ENCODE measurements at regions not wholly inside any gene's neighbourhood (a gene's known extent, or its start where the extent isn't known, plus 50 kb on each side); places are given as distances from the start of the nearest gene placed in this dataset.
"Not testable (repeated sequence)": the region's sequence is repeated elsewhere in the genome, so short reads cannot be mapped to it uniquely, and the experiment has no call there.

DNA sequence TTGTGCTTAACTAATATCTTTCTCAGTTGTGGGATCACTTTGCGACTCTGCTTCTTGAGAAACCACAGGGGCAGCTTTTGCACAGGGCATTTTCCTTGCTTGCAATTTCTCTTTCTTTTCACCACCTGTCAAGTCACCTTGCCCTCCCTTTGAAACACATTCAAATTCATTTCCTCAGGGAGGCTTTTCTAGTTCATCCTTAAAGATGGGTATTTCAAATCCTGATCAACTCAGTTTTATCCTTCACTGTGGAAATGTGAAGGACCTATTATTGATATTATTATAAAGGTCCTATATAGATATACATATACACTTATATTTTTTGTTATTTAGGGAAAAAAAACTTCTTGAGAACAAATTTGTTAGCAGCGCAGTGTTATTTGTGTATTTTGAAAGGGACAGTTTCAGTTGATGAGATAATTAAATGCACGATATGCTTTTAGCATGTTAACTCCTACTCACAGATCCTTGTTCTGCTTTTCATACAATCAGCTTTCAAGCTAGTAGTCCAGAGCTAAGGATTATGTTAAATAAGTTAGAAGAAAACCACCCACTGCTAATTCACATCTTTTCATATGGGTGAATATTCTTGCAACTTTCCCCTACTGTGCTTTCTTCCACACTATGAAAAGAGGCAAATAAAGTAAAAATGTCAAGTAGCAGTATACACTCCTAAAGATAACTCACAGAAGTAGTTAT lies 501.4 kb upstream of the RGS6 start:
- Histone ChIP-seq H3K27me3 (ENCODE audit: control insufficient read depth, insufficient read depth, low read length) (no peaks in the 10 kb centered on the region), H3K4me3 (ENCODE audit: low read depth, low read length) (no peak overlapping the region), H3K9me3 (ENCODE audit: control insufficient read depth, insufficient read depth, low read length) (no peaks in the 10 kb centered on the region), H3K36me3 (ENCODE audit: control insufficient read depth, insufficient read depth, low read length) (no peaks in the 10 kb centered on the region), H3K9ac (ENCODE audit: low read depth, low read length) (no peak overlapping the region), H3K4me1 (ENCODE audit: control insufficient read depth, insufficient read depth, low read length) (peaks cover 18% of the 10 kb centered on the region)

DNA sequence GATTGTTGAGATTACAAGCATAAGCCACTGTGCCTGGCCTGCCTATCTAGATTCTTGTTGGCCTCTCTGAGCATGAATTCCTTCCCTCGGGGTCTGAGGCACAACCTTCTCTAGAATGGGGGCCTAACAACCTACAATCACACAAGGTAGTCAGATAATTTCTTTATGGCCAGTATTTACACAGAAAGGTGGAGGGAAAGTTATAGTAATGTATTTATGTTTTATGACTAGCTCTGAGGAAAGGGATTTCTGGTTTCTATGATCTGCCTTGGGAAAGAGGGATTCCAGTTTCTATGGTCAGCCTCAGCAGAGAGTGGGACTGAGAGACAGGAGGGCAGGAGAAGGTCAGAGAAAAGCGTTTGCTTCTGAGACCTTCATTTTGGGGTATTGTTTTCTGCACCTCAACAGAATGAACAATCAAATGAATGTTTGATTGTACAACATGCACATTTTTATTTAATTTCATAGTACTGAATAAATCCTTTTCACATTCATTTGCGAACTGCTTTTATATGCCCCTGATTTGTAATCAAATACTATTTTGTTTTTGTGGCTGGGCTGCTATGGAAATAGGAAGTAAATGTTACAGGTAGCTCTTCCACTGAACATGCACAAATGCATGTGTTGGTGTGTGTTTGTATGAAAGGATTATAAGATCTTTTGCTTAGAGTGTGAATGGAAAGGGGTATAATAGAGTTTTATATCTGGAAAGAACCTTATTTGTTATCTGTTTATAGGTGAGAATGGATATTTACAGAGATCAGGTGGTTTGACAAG lies 499.7 kb upstream of the RGS6 start:
- Histone ChIP-seq H3K9me3 (ENCODE audit: control insufficient read depth, insufficient read depth, low read length) (no peaks in the 10 kb centered on the region), H3K4me1 (ENCODE audit: control insufficient read depth, insufficient read depth, low read length) (peaks cover 18% of the 10 kb centered on the region), H3K27me3 (ENCODE audit: control insufficient read depth, insufficient read depth, low read length) (no peaks in the 10 kb centered on the region), H3K36me3 (ENCODE audit: control insufficient read depth, insufficient read depth, low read length) (no peaks in the 10 kb centered on the region), H3K4me3 (ENCODE audit: low read depth, low read length) (no peak overlapping the region), H3K9ac (ENCODE audit: low read depth, low read length) (no peak overlapping the region)

DNA sequence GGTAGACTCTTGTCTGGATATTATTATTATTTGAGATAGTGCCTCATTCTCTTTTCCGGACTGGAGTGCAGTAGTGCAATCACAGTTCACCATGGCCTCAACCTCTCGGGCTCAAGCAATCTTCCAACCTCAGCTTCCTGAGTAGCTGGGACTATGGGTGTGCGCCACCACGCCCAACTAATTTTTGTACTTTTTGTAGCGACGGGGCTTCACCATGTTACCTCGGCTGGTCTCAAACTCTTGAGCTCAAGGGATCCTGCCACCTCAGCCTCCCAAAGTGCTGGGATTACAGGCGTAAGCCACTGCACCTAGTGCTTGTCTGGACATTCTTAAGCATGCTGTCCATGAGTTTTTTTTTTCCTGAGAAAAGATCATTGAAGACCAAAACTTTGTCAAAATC lies 498.9 kb upstream of the RGS6 start:
- H3K27me3 ChIP-seq (ENCODE audit: control insufficient read depth, insufficient read depth, low read length): no peaks in the 10 kb centered on the region
- H3K36me3 ChIP-seq (ENCODE audit: control insufficient read depth, insufficient read depth, low read length): no peaks in the 10 kb centered on the region
- no peak overlapping the region for H3K4me3 ChIP-seq (ENCODE audit: low read depth, low read length)
- no peaks in the 10 kb centered on the region for H3K9me3 ChIP-seq (ENCODE audit: control insufficient read depth, insufficient read depth, low read length)
- H3K9ac ChIP-seq (ENCODE audit: low read depth, low read length): no peak overlapping the region
- H3K4me1 ChIP-seq (ENCODE audit: control insufficient read depth, insufficient read depth, low read length): peaks cover 17% of the 10 kb centered on the region

DNA sequence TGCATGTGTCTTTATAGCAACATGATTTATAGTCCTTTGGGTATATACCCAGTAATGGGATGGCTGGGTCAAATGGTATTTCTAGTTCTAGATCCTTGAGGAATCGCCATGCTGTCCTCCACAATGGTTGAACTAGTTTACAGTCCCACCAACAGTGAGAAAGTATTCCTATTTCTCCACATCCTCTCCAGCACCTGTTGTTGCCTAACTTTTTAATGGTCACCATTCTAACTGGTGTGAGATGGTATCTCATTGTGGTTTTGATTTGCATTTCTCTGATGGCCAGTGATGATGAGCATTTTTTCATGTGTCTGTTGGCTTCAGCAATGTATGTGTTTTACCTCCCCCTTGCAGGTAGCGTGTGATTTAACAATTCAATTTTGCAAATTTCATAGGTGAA lies 496.6 kb upstream of the RGS6 start:
- not testable (repeated sequence) for H3K4me3 ChIP-seq (ENCODE audit: low read depth, low read length); H3K27me3 ChIP-seq (ENCODE audit: control insufficient read depth, insufficient read depth, low read length); H3K9ac ChIP-seq (ENCODE audit: low read depth, low read length); H3K9me3 ChIP-seq (ENCODE audit: control insufficient read depth, insufficient read depth, low read length); H3K4me1 ChIP-seq (ENCODE audit: control insufficient read depth, insufficient read depth, low read length); H3K36me3 ChIP-seq (ENCODE audit: control insufficient read depth, insufficient read depth, low read length)

DNA sequence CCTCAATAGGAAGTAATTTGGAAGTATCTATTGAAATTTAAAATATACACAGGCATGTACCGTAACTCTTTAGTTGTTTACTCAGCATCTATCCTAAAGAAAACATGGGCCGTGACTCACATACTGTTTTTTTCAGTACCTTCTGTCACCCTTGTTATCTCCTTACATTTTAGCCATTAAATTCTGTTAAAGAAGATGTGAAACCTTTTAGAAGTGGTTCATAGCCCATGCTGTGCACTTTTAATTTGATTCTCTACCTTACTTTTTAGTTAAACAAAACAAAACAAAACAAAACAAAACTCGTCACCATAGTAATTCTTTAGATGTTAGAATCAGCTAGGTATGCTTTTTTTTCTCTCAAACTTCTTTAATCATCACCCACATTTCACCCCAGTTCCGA lies 494.4 kb upstream of the RGS6 start:
- no peaks in the 10 kb centered on the region for H3K36me3 ChIP-seq (ENCODE audit: control insufficient read depth, insufficient read depth, low read length)
- H3K4me1 ChIP-seq (ENCODE audit: control insufficient read depth, insufficient read depth, low read length): no peaks in the 10 kb centered on the region
- H3K9ac ChIP-seq (ENCODE audit: low read depth, low read length): no peak overlapping the region
- no peaks in the 10 kb centered on the region for H3K27me3 ChIP-seq (ENCODE audit: control insufficient read depth, insufficient read depth, low read length)
- no peak overlapping the region for H3K4me3 ChIP-seq (ENCODE audit: low read depth, low read length)
- no peaks in the 10 kb centered on the region for H3K9me3 ChIP-seq (ENCODE audit: control insufficient read depth, insufficient read depth, low read length)

DNA sequence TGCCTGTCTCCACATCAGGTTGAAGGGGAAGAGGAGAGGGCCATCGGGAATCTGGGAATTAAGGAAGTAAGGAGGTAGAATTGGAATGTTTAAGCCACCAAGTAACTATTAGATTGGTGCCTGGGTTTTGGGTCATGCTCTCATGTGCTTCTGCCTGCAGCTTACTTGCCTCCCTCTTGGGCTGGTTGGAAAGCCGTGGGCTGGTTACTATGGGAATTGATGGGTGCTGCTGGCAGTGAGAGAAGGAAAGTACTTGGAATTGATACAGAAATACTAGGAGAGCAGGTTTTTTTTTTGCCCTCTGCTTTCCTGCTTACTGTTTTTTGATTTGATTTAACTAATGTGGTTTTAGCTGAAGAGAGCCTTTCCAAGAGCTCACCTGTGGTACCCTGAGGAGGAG lies 493.5 kb upstream of the RGS6 start:
- Histone ChIP-seq H3K9me3 (ENCODE audit: control insufficient read depth, insufficient read depth, low read length) (no peaks in the 10 kb centered on the region), H3K9ac (ENCODE audit: low read depth, low read length) (no peak overlapping the region), H3K36me3 (ENCODE audit: control insufficient read depth, insufficient read depth, low read length) (no peaks in the 10 kb centered on the region), H3K27me3 (ENCODE audit: control insufficient read depth, insufficient read depth, low read length) (no peaks in the 10 kb centered on the region), H3K4me3 (ENCODE audit: low read depth, low read length) (no peak overlapping the region), H3K4me1 (ENCODE audit: control insufficient read depth, insufficient read depth, low read length) (no peaks in the 10 kb centered on the region)

DNA sequence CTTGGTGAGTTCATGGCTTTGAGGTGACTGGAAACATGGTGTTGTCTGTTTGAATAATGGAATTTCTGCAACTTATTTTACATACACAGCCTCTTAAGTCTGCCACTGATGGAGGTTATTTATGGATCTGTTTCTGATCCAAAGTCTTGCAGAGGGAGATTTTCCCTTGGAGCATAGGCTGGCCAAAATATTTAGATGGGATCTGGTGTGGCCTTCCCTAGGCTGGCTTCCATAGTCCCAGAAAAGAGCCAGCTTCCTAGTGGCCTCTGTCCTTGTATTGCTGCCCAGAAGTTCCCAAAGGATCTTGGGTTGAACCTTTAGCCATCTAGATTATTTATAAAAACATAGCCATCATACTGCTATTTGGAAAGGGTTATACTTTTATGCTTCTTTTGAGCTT lies 491.1 kb upstream of the RGS6 start:
- H3K27me3 ChIP-seq (ENCODE audit: control insufficient read depth, insufficient read depth, low read length): no peaks in the 10 kb centered on the region
- H3K36me3 ChIP-seq (ENCODE audit: control insufficient read depth, insufficient read depth, low read length): no peaks in the 10 kb centered on the region
- no peak overlapping the region for H3K4me3 ChIP-seq (ENCODE audit: low read depth, low read length)
- H3K4me1 ChIP-seq (ENCODE audit: control insufficient read depth, insufficient read depth, low read length): no peaks in the 10 kb centered on the region
- H3K9me3 ChIP-seq (ENCODE audit: control insufficient read depth, insufficient read depth, low read length): no peaks in the 10 kb centered on the region
- H3K9ac ChIP-seq (ENCODE audit: low read depth, low read length): no peak overlapping the region

DNA sequence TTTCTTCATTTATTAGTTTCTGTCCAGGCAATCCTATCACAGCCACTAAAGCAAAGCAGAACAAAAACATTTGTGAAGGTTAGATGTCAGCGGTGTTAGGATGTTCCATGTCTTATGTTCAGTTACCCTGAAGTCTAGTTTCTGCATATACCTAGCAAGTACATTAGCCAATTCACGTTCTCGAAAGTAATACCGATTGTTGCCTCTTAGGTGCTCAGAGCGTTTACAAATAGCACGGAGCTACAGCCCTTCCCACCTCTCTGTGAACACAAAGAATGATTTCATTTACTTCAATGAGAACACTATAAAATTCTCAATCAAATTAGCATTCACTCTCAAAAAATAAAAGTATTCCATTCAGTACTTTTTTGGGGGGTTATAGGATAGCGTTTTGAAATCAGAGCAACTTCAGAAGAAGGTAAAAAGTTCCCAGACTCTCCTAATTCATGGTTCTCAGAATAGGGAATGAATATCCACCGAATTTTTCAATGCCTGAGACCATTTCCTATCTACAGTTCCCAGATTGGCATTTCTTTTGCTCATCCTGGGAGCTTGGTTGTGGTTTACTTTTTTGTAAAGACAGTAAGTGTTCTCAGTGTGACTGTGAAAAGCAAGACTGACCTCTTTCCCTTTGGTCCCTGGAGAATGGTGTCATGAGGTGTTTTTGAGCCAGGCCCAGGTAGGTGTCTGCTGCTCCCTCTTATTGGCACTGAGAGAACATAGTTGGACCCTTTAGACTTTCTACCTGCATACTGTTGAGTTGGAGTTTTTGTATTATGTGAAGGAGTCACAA lies 488.0 kb upstream of the RGS6 start:
- H3K27me3 ChIP-seq (ENCODE audit: control insufficient read depth, insufficient read depth, low read length): no peaks in the 10 kb centered on the region
- no peak overlapping the region for H3K9ac ChIP-seq (ENCODE audit: low read depth, low read length)
- H3K9me3 ChIP-seq (ENCODE audit: control insufficient read depth, insufficient read depth, low read length): no peaks in the 10 kb centered on the region
- H3K36me3 ChIP-seq (ENCODE audit: control insufficient read depth, insufficient read depth, low read length): no peaks in the 10 kb centered on the region
- H3K4me1 ChIP-seq (ENCODE audit: control insufficient read depth, insufficient read depth, low read length): no peaks in the 10 kb centered on the region
- no peak overlapping the region for H3K4me3 ChIP-seq (ENCODE audit: low read depth, low read length)

DNA sequence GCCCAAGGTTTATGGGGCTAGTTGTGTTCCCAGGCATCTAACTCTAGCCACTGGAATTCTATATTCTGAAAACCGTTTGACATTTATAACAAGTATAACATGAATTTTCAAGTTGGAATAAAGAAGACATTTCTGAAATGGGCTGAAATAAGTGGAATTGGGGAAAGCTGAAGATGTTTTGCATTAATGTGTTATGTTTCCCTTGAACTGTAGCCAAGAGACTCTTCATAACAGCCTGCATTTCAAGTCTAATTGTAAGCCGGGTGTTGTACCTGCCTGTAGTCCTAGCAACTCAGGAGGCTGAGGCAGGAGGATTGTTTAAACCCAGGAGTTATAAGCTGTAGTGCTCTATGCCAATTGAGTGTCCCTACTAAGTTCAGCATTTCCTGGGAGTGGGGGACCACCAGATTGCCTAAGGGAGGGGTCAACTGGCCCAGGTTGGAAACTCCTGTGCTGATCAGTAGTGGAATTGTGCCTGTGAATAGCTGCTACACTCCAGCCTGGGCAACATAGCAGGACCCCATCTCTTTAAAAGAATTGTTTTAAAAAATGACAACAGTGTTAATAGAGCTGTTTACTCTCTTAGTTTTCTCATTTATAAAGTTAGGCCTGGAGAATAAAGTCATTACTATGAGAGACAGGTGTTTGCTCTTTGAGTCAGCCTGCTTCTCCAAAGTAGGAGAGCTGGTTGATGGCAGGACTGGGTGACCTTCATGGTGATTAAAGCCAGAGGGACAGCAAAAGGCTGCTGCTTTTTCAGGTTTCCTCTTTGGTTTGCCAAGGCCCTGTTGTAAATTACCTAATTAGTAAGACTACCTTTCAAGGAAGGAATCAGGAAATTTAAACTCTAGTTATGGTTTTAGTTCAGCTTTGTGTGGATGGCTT lies 483.6 kb upstream of the RGS6 start:
- no peak overlapping the region for H3K9ac ChIP-seq (ENCODE audit: low read depth, low read length)
- no peak overlapping the region for H3K4me3 ChIP-seq (ENCODE audit: low read depth, low read length)
- no peaks in the 10 kb centered on the region for H3K4me1 ChIP-seq (ENCODE audit: control insufficient read depth, insufficient read depth, low read length)
- H3K36me3 ChIP-seq (ENCODE audit: control insufficient read depth, insufficient read depth, low read length): no peaks in the 10 kb centered on the region
- H3K9me3 ChIP-seq (ENCODE audit: control insufficient read depth, insufficient read depth, low read length): no peaks in the 10 kb centered on the region
- H3K27me3 ChIP-seq (ENCODE audit: control insufficient read depth, insufficient read depth, low read length): no peaks in the 10 kb centered on the region

DNA sequence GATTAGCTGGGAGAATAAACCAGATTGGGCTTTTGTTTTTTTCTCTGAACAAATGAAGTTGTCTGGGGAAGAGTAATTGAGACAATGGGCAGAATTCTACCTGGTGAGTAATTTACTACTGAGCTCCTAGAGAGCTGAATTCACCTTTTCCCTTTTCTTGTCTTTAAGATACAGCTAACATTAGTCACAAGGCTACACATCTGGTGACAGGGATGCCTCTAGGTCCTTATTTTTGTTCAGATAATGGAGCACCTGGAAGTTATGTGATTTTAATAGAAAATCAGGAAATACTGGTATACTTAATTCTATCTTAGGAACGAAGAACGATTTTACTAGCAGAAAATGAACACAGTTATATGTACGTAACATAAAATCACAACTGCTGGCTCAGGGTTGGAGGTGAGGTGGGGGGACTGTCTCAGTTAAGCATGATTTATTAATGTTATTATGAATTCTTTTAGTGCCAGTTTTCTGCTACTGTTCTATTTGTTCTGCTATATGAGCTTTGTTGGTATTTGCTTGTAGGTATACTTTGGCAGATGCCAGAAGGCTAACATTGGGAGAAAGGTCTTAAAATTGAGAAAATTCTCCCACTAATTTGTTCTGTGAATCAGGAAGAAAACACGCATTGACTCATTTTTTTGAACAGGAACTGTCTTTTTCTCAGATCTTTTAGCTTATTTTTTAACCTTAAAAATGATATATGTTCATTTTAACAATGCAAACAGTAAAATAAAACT lies 482.7 kb upstream of the RGS6 start:
- Histone ChIP-seq H3K4me1 (ENCODE audit: control insufficient read depth, insufficient read depth, low read length) (no peaks in the 10 kb centered on the region), H3K4me3 (ENCODE audit: low read depth, low read length) (no peak overlapping the region), H3K9me3 (ENCODE audit: control insufficient read depth, insufficient read depth, low read length) (no peaks in the 10 kb centered on the region), H3K36me3 (ENCODE audit: control insufficient read depth, insufficient read depth, low read length) (no peaks in the 10 kb centered on the region), H3K27me3 (ENCODE audit: control insufficient read depth, insufficient read depth, low read length) (no peaks in the 10 kb centered on the region), H3K9ac (ENCODE audit: low read depth, low read length) (no peak overlapping the region)

DNA sequence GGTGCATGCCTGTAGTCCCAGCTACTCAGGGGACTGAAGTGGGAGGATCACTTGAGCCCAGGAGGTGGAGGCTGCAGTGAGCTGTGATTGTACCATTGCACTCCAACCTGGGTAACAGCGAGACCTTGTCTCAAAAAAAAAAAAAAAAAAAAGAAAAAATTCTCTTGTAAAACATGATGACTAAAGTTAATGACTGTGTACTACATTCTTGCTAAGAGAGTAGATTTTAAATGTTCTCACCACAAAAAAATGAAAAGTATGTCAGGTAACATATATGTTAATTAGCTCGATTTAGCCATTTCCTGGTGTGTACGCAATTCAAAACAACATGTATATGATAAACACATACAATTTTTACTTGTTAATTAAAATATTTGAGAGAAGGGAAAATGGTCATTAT lies 480.7 kb upstream of the RGS6 start:
- H3K9me3 ChIP-seq (ENCODE audit: control insufficient read depth, insufficient read depth, low read length): no peaks in the 10 kb centered on the region
- H3K9ac ChIP-seq (ENCODE audit: low read depth, low read length): no peak overlapping the region
- no peaks in the 10 kb centered on the region for H3K4me1 ChIP-seq (ENCODE audit: control insufficient read depth, insufficient read depth, low read length)
- no peaks in the 10 kb centered on the region for H3K36me3 ChIP-seq (ENCODE audit: control insufficient read depth, insufficient read depth, low read length)
- H3K27me3 ChIP-seq (ENCODE audit: control insufficient read depth, insufficient read depth, low read length): no peaks in the 10 kb centered on the region
- no peak overlapping the region for H3K4me3 ChIP-seq (ENCODE audit: low read depth, low read length)
